GM19372 (cell line): ENCODE measurements at regions not wholly inside any gene's neighbourhood (a gene's known extent, or its start where the extent isn't known, plus 50 kb on each side); places are given as distances from the start of the nearest gene placed in this dataset.

Experiments used
- ATAC-seq: cut with Tn5 transposase; IDR thresholded peaks from one replicate; pipeline ENCODE4 v1.9.1; 2021; ENCODE audit warnings: mild to moderate bottlenecking, low read depth, moderate library complexity; ENCODE audit not compliant: unreplicated experiment

GRCh38 chr22:47376322-47376700, 613.9 kb downstream of the TBC1D22A start:
- no peak for ATAC-seq

- no peak for ATAC-seq
These were observed 613.3 kb downstream of the TBC1D22A start for GRCh38 chr22:47375621-47376321.

- ATAC-seq = no peak
These were observed 612.6 kb downstream of the TBC1D22A start for GRCh38 chr22:47374901-47375575.

- no peak for ATAC-seq
These were observed 611.9 kb downstream of the TBC1D22A start for GRCh38 chr22:47374273-47374771.

- ATAC-seq = no peak
These were observed 611.3 kb downstream of the TBC1D22A start for GRCh38 chr22:47373648-47374272.

GRCh38 chr22:47372596-47373385, 610.3 kb downstream of the TBC1D22A start:
- no peak for ATAC-seq

GRCh38 chr22:47372111-47372581, 609.7 kb downstream of the TBC1D22A start:
- ATAC-seq = no peak

- ATAC-seq = no peak
These were observed 609.0 kb downstream of the TBC1D22A start for GRCh38 chr22:47371263-47372090.

GRCh38 chr22:47370448-47371262, 608.2 kb downstream of the TBC1D22A start:
- ATAC-seq = no peak

GRCh38 chr22:47369431-47370015, 607.1 kb downstream of the TBC1D22A start:
- no peak for ATAC-seq

- ATAC-seq = no peak
These were observed 606.6 kb downstream of the TBC1D22A start for GRCh38 chr22:47369020-47369419.

- no peak for ATAC-seq
These were observed 605.8 kb downstream of the TBC1D22A start for GRCh38 chr22:47367993-47368945.

GRCh38 chr22:47367107-47367690, 604.7 kb downstream of the TBC1D22A start:
- ATAC-seq = no peak

- no peak for ATAC-seq
These were observed 603.7 kb downstream of the TBC1D22A start for GRCh38 chr22:47366026-47366767.

- ATAC-seq = no peak
These were observed 598.8 kb downstream of the TBC1D22A start for GRCh38 chr22:47361247-47361646.

- ATAC-seq = no peak
These were observed 595.0 kb downstream of the TBC1D22A start for GRCh38 chr22:47357493-47357892.
